ENCODE measurements at regions not wholly inside any gene's neighbourhood (a gene's known extent, or its start where the extent isn't known, plus 50 kb on each side); places are given as distances from the start of the nearest gene placed in this dataset.

DNA sequence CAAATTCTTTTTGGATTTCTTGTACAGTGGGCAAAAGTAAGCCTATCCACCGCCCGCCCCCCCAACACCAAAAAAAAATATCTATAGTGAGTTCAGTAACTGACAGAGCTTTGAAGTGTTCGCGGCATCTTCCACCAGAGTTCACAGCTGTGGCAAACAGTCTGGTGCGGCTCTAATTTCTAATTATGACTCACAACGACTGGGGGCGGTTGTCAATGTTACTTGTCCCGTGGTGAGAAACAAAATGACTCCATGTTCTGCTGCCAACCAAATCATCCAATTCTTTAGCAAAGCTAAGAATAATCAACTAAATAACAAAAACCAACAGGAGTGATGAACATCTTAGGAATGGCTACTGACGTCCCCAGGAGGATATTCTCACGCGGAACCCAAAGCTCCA is 392.5 kb upstream of the SALL3 start:
- DNase-seq: no peak

DNA sequence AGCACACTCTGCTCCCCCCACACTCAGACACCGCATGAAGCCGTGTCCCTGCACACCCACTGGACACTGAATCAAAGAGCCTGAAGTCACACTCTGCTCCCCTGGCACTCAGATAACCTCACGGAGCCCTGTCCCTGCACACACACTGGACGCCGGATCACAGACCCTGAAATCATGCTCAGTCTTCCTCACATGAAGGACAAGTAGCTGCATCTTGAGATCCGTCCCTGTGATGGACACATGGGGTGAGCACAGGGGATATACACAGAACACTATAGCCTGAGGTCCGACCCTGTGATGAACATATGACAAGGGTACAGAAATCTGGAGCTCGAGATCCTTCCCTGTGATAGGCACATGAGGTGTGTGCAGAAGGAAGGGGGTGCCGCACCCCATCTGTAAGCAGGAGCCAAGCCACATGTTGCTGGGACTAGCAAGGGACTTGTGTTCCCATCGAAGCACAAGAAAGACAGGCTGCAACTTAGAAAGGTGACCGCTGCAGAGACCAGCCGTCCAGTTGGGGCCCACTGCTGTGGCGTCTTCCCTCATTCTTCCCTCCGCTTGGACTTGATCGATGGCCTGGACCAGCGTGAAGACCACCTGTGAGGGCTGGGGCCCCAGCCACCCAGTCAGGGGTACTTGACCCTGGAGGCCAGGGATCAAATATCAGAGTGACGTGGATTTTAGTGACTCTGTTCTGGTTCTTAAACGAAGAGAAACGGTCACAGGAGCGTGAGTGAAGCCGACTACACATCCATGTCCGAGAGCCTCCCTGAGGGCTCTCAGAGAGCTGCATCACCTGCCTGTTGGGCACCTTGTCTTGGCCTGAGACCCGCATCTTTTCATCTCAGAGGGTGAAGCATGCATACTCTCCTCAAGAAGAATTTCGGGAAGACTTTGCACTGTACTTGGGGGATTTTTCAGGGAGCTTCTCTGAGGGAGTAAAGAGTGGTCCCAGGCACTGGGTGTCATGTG is 391.7 kb upstream of the SALL3 start:
- DNase-seq: no peak

DNA sequence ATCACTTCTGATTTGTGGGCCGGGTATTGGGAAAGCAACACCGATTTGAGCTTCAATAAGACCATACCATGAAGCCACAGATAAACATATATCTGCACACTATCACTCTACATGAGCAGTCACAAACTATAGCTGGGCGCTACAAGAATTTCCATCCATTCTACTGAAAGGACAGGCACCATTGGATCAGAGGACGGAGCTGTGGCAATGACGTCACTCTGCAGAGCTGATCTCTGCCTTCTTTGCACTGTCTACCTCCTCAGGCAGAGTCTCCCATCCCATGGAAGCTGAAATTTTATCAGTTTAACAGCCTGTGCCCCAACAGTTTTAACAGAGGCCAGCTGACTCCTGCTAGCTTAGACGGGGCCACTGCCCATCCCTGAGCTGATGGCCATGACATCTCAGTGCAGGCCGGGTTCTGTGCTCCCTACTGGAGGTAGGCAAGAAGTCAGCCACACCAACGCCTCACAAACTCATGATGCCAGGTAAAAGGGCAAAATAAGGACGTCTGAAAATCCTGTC is 389.6 kb upstream of the SALL3 start:
- DNase-seq: no peak

DNA sequence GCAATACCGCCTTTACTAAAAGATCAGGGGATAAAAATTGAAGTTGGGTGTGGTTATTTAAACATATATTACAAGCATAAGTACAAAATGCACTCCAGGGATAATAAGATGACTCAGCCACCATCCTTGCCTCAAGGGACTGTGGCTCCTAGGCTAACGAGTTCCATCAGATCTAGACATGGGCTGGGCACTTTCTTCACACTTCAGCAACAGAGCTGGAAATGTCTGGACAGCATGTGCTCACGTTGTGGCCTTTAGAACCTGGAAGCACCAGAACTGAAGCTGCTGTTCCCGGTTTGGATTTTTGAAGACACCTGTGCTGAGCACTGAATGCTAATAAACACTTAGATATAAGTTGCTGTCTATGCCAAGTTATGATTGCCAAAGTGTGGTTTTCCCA is 384.2 kb upstream of the SALL3 start:
- no peak for DNase-seq

DNA sequence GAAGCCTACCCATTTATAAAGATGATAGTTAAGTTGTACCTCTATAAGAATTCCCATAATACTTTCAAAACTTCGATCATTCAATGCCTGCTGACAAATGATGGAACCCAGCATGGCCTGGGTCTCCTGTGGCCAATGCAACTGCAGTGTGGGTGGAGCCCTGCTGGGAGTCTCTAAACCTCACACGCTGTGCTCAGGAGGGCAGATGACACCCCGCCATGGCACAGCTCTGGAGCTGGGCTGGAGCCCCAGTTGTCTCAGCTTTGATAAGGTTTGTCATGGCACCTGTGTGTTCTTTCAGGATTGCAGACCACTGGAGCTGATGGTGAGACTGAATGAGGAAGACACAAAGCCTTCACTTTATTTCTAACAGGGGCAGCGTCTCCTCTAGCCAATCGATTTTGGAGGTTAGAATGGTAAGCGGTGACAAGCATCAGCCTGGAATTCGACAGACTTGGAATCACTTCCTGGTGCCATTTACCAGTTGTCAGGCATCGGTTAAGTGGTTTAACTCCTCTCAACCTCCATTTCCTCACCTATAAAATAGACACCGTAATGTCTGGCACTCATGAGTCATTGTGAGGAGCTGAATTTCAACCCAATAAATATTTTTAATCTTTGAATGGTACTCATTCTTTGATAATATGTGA is 383.6 kb upstream of the SALL3 start:
- no peak for DNase-seq

DNA sequence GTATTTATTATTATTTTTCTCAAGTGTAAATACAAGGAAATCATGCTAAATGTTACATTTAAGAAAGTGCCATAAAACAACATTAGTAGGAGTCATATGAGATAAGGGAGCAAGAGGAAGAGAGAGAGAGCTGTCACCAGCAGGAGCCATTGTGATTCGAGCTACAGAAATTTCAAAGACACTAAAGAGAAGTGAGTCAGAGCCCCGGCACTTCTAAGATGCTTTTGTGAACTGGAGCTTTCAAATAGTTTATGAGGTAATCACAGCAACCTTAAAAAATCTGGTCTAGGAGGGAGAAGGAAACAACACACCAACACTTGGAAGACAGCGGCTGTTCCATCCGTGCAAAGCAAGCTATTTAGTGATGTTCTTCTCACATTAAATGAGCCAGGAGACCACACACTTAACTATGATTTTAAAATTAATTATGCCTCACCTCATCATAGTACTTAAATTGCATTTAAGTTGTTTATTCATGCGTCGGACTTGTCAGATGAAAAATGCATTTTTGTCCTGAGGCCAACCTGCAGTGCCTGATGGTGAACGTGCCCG is 382.7 kb upstream of the SALL3 start:
- DNase-seq: no peak

DNA sequence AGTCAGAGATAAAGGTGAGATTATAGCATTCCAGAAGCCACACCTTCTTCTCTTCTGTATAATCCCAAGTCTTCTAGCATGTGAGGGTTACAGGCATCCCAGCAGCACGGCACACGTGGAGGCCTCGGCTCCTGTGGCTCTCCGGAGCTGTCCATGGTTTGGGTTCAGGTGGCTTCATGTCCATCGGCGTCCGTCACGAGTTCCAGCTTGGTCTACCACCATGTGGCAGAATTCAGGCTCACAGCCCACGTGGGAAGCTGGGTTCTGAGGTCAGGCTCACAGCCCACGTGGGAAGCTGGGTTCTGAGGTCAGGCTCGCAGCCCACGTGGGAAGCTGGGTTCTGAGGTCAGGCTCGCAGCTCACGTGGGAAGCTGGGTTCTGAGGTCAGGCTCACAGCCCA is 378.3 kb upstream of the SALL3 start:
- no peak for DNase-seq

DNA sequence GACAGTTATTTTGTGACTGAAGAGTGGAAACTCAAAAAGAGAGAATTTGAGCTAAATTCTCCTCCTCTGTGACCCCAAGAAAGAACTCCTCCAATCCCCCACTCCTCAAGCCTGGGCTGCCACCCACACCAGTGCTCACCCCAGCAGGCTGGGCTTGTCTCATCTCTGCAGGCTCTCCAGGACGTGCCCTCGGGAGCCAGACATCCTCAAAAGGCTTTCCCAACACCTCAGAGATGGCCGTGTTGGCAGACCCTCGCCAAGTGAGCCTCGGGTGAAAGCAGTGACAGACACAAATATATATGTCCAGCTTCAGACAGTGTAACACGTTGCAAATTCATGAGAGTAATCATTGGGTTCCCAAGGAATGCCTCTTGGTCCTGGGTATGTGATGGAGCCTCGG is 377.7 kb upstream of the SALL3 start:
- no peak for DNase-seq

DNA sequence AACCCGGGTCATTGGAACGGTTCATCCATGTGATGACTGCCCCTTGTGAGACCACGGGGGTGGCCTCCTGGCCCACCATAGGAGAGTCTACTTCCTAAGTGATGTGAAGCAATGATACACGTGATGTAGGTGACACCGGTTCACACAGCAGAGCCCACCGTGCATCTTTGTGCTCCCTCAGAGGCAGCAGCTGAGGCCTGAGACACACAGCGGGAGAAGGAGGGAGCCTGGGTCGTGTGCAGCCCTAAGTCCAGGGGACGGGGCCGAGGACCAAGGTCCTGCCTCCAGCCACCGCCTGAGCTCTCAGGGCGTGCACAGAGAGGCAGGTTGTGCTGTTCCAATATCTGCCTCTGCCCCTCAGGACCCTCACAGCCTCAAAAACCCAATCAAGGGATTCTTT is 377.2 kb upstream of the SALL3 start:
- DNase-seq: no peak

DNA sequence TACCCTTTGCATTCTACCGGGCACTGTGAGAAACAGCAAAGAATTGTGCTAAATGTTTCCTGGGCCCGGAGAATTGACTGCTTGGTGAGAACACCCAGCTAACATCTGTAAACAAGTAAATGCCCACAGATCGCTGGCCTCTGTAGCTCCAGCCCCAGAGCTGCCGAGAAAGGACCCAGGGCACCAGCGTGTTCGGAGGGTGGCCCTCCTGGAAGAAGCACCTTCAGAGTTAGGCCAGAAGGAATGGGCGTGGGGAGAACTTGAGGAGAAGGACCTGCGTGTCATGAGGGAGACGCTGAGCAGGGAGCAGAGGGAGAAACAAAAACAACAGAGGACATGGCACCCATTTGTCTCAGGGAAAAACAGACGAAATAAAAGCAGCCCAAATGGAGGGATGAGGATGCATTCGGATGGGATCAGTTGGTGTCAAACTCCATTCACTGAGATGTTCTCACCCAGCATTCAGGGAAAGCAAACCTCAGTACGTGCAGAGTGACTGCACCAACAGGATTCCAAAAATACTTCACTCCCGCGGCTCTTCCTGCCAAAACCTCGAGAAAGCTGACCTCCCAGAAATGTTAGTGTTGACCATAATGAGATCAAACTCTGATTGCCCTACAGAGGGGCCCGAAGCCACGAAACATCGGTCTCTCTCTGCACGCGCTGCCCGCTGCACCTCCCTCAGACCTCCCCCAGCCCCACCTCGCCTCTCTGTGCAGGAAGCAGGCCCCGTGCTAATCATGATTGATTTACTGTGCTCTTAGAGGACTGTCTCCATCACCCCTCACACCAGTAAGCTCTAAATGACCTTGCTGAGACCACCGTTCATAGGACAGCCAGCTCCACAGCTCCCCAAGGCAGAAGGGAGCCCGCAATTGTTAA is 376.3 kb upstream of the SALL3 start:
- DNase-seq: no peak

DNA sequence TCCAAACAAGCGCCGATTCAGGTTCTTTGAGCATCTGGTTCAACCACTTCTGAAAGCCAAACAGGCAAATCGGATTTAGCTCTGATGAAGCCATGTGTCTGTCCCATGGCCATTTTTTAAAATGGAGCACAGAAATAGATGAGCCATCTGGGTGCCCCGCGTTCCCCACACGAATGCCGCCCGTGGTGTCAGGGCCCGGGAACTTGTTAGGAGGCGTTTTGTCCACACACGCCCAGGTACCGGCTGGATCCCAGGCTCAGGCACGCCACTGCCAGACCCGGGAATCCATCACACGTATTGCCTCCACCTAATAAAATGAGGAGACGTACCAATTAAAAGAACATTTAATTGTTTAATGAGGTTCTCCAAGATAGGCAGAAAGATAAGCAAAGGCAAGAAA is 374.4 kb upstream of the SALL3 start:
- DNase-seq: no peak

DNA sequence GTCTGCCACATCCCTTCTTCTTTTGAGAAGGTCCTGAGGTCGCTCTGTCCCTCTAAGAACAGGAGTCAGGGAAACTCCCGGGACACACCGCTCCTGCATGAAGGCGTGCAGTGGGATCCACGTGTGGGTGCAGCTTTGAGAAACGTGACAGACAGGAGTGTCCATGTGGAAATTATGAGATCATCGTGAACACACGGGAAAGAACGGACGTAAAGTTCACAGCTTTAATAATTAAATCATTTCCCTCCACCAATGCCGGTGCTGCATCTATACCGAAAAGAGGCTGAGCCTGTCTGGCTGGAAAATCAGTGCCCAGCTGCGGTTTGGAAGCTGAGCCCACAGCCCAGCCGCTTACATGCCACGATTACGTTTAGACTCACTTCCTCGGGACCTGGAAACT is 372.4 kb upstream of the SALL3 start:
- no peak for DNase-seq

DNA sequence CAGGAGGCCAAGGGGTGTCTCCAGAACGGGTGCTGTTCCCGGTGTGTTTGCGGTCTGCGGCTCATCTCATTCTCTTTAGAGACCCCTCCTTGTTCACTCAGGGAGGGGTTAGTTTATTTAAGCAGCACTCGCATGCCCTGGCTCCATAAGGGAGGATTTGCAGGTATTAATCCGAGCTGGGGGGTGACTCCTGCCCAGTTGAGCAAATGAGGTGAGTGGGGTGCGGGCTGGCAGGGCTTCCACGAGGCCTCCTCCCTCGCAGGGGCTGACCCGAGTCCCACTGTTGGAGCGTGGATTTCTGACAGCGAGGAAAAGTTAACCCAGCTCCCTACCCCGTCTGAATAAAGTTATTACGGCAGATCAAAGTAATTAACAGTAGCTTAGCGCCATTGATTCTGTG is 371.8 kb upstream of the SALL3 start:
- DNase-seq: no peak

DNA sequence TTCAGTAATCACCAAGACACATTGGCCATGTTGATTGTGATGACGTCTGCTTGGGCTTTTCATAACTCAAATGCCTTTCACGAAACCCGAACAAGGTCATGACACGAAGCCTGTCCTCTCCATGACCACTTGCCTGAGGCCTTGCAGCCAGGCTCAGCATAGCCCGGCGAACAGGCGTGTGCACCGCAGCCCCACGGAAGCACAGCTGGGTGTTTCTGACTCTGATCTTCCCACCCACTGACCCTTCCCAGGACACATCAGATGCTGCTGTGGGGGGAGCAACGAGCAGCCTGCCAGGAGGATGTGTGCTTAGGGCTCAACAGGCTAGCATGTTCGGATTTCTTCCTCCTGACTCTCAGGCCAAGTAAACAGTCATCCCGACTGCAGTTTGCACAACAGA is 369.4 kb upstream of the SALL3 start:
- DNase-seq: no peak

DNA sequence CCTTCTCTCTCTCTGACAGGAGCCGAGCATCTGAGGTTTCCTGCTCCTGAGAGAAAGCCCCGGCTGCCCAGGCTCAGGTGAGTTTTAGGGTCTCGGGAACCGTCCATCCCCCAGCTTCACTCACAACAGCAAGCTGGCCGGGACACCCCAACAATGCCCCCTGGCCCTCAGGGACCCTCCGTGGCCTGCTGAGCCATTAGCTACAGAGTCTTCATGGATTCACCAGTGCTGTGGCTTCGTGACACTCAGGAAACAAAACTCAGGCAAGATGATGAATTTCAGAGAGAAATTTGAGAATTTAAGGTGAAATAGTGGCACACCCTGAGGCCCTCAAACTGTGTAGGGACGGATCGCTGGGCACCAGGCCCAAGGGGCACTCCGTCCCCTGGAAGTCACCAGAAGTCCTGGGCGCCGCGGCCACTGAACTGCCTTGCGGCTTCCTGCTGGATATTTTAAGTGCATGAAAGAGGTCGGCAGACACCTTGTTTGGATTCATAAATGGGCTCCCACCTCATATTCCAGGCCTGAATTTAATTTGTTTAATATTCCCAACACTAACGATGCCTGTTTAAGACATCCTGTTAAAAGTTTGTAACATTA is 368.3 kb upstream of the SALL3 start:
- DNase-seq: no peak

DNA sequence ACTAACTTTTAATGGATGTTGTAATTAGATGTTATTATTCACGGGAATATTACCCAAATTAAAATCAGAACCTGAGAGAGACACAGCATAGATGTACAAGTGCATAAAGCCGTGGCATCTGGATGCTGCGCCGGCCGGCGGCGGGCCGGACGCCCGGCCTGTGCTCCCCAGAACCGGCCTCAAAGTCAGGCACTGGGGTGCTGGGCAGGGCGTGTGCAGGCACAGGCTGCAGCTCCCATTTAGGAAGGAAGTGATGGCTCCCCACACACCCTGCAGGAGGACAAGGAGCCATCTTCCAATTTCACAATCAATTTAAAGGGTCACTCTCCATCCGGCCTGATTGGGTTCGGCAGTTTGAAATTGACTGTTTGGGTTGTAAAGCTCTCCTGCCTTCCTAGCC is 367.7 kb upstream of the SALL3 start:
- no peak for DNase-seq

DNA sequence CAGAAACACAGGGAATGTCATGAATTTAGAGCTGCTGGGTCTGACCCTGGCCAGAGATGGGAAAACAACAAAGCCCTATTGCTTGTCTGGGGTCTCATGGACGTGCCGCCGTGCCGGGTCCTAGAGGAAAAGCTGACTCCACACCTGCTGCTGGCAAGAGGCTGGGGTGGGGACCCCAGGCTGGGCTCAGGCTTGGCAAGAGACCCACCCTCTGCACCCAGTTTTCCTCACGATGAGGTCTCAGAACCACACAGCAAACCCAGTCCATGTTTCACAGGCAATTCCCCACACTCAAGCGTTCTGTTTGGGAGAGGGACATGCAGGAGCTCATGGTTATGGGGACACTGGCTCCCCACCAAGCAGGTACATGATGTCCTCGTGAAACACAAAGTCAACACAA is 367.3 kb upstream of the SALL3 start:
- no peak for DNase-seq

DNA sequence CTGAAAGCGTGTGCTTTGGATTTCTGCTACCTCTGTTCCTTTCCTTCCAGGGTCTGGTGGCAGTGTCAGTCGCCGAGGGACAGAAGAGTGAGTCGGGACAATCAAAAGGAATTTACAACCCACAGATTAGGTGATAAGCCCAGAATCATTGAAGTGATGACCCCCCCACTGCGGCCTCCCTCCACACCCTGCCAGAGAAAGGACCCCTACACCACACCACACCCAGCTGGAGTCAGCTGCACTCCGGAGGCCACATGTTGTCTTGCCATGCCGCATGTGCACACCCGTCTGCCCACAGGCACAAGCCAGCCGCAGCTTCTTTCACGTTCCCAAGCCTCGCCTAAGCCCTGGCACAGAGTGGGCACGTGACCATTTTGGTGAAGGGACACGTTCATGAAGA is 366.8 kb upstream of the SALL3 start:
- DNase-seq: no peak

DNA sequence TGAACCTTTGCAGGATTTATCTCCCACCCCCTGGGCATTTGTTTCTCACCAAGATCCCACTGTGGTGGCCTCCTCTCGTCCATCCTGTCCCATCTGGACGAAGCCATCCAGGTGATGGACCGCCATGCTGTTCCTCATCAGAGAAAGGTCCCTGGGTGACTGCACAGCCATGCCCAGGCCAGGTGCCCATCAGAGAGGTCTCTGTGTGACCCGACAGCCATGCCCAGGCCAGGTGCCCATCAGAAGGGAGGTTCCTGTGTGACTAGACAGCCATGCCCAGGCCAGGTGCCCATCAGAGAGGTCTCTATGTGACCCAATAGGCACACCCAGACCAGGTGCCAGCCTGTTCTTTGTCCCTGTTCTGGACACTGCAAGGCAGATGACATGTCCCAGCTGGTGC is 360.9 kb upstream of the SALL3 start:
- DNase-seq: no peak

DNA sequence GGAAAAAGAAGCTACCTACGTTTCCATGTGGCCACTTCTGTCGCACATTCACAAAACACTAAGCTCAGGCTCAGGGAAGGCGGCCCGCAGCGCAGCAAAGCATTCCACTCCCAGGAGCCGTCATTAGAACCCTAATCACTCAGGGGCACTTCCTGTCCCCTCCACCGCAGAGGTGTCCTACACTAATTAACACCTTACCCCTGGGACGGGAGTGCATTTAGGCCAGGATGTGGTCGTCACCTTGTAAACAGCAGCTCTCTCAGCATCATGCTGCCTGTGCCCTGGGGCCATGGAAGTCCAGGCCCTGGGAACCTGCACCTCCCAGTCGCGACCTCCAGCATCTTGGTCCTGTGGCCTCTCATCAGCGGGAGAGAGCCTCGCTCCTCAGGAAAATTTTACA is 359.8 kb upstream of the SALL3 start:
- DNase-seq: no peak

DNA sequence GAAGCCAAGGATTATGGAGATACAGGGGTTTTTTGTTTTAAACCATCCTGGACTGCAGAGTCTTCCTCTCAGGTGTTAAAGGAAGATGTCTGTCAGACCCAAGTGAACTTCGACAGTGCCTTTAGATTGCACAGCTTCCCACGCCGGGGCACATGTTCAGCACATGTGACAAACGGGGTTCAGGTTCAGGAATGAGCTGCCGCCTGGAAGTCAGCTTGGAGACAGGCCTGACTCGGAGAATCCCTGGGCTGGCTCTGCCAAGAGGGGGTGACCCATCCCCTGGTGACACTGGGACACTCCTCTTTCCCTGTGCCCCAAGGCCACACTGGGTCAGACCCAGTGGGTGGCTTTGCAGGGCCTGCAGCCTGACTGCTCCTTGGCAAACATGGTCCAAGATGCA is 359.3 kb upstream of the SALL3 start:
- DNase-seq: no peak

DNA sequence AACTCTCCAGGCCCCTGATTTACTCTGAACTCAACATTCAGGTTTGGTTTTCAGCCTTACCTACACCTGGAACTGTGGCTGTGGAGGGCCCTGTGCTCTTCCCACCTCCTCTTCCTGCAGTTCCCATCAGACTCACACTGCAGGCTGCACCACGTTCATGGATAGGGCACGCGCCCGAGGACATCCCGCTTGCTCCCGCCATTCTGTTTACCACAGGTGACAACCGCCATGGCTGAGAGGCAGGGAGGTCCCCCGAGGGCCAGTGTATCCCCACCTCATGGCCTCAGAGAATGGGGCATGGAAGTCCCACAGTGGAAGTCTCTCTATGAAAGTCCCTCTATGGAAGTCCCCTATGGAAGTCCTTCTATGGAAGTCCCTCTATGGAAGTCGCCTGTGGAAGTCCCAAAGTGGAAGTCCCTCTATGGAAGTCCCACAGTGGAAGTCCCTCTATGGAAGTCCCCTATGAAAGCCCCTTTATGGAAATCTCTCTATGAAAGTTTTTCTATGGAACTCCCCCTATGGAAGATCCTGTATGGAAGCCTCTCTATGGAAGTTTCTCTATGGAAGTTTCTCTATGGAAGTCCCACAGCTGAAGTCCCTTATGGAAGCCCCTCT is 358.4 kb upstream of the SALL3 start:
- DNase-seq: no peak

All from CD4-positive, alpha-beta T cell treated with Interleukin-6 for 4 hours (primary cell).